OCI-LY1 (cell line): ENCODE measurements at regions not wholly inside any gene's neighbourhood (a gene's known extent, or its start where the extent isn't known, plus 50 kb on each side); places are given as distances from the start of the nearest gene placed in this dataset.

Experiments used
- EZH2 ChIP-seq: fragments of 200-600 bp; sonication (generic), shearing (Covaris generic); IDR thresholded peaks from 2 replicates; pipeline ENCODE4 v1.8.0; 2017; ENCODE audit warnings: borderline replicate concordance, mixed run types, mild to moderate bottlenecking, antibody characterized with exemption, low read length, moderate library complexity, mixed read lengths
- TF ChIP-seq, protein P1 (sequence below): fragments of 200-600 bp; sonication (generic), shearing (Covaris generic); IDR thresholded peaks from 2 replicates; pipeline ENCODE4 v1.5.1; 2017; ENCODE audit warnings: mild to moderate bottlenecking, antibody characterized with exemption, low read length, moderate library complexity, mixed read lengths

DNA sequence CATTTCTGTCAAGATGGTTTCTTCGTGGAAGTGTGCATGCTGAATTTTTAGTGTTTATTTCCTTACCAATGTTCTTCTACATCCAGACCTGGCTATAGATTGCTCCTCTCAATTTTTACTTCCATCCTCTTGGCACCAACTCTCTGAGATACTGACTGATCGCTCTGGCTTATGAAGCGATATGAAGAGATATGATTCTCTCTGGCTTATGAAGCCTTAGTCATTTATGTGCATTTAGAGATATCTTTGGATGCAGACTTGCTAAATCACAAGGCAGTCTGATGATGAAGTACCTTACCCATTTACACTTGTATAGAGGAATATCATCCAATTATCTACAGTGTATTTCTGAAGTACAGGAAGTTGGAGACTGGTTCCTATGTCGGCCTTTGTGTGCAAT, 295.4 kb upstream of the STXBP5 start:
- TF ChIP-seq, protein P1, sequence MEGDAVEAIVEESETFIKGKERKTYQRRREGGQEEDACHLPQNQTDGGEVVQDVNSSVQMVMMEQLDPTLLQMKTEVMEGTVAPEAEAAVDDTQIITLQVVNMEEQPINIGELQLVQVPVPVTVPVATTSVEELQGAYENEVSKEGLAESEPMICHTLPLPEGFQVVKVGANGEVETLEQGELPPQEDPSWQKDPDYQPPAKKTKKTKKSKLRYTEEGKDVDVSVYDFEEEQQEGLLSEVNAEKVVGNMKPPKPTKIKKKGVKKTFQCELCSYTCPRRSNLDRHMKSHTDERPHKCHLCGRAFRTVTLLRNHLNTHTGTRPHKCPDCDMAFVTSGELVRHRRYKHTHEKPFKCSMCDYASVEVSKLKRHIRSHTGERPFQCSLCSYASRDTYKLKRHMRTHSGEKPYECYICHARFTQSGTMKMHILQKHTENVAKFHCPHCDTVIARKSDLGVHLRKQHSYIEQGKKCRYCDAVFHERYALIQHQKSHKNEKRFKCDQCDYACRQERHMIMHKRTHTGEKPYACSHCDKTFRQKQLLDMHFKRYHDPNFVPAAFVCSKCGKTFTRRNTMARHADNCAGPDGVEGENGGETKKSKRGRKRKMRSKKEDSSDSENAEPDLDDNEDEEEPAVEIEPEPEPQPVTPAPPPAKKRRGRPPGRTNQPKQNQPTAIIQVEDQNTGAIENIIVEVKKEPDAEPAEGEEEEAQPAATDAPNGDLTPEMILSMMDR, result no peak
- no peak for TF ChIP-seq EZH2
